HG02981 (cell line): ENCODE measurements at regions not wholly inside any gene's neighbourhood (a gene's known extent, or its start where the extent isn't known, plus 50 kb on each side); places are given as distances from the start of the nearest gene placed in this dataset.

Experiments used
- ATAC-seq: cut with Tn5 transposase; IDR thresholded peaks from one replicate; pipeline ENCODE4 v1.9.1; 2021; ENCODE audit warnings: mild to moderate bottlenecking, moderate library complexity; ENCODE audit not compliant: unreplicated experiment

- ATAC-seq: no peak
Observed at GRCh38 chr14:82270286-82270685, 736.6 kb upstream of the SEL1L start.

- ATAC-seq: no peak
Observed at GRCh38 chr14:82298811-82299210, 765.2 kb upstream of the SEL1L start.

DNA sequence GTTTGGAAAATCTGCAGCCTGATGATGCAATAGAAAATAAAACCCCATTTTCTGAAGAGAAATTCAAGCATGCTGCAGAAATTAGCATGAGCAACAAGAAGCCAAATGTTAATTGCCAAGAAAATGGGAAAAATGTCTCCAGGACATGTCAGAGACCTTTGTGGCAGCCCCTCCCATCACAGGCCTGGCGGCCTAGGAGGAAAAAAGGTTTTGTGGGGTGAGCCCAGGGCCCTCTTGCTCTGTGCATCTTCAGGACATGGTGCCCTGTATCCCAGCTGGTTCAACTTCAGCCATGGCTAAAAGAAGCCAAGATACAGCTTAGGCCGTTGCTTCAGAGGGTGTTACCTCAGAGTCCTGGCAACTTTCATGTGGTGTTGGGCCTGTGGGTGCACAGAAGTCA lies 775.5 kb upstream of the SEL1L start:
- no peak for ATAC-seq

DNA sequence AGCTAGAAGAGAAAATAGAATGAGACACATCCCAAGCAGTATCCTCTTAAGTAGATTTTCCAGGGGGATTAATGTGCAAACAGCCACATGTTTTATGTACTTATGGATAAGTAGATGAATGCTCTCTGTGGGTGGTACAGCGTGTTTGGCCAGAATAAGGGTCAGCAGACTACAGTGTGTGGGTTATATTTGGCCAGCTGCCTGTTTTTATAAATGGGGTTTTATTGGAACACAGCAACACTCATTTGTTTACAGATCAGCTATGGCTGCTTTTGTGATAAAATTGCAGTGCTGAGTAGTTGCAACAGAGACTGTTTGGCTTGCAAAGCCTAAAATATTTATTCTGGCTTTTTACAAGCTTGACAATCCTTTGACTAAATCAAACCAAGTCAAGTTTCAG lies 780.2 kb upstream of the SEL1L start:
- no peak for ATAC-seq

GRCh38 chr14:82328442-82328841 lies 794.8 kb upstream of the SEL1L start:
- ATAC-seq: no peak

DNA sequence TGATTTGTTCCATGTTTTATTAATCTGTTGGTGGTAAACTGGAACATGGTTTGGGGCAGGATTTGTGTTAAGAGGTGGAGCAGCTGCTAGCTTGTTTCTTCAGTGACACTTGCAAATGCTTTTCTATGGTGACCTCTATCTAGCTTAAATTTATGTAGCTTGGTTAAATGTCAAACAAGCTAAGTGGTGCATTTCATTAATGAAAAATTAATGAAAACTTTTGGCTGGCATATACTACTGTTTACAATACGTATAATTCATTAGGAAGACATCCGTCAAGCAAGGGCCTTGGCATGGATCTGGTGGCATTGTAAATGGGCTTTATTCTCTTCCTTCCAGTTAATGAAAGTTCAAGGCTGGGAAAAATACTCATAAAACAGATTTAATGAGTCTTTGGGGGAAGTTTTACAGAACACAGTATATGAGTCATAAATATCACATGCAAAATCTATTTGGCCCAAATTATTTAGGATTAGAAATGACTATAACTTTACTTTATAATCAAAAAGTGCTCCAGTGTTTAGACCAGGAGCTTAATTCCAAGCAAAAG lies 807.7 kb upstream of the SEL1L start:
- no peak for ATAC-seq

DNA sequence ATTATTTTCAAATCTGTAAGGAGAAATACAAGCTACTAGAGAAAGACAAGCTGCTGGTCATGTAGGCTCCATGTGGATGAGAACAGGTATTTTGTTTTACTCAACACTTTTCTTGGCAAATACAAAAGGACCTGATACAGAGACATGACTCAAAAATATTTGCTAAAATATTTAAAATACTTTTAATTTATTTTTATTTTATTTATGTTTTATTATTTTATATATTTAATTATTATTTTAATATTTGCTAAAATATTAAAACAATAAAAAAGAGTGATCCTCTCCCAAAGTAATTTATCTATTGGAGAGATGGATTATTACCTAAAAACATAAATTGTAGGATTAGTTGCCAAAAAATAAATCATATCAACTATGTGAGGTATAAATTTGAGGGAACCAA lies 808.9 kb upstream of the SEL1L start:
- ATAC-seq: no peak

DNA sequence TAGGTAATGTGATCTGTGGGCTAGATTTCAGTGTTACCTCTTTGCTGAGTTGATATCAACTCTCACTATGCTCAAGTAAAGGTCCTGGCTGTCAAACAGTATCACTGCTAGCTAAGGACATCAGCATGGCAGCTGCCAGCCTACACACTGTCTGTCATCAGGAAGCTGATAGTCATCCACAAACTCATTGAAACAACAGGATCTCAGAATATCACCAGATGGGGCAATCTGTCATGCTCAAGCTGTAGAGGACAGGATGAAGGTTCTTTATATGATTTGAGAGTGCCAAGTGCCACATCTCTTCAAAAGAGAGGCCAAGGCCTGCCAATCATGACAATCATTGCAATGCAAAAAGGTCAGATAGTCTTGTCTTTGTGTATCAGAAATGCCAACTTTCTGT lies 811.5 kb upstream of the SEL1L start:
- ATAC-seq: no peak

DNA sequence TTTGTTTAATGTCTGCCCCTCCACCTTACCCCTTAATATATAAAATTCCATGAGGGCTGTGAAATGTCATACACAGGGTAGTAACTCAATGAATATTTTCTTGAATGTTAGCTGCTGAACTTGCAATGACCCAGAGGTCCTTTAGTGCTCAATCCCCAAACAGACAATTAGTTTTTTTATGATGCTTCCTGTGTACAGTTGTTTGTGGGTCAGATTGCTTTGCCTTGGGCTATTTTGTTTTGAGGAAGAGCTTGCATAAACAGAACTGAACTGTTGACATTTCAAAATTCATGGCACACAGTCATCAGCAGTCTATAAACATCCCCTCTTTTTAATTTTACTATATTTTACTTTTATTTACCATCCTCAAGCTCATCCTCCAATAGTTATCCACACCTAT lies 820.5 kb upstream of the SEL1L start:
- ATAC-seq: no peak

GRCh38 chr14:82359201-82359600 lies 825.5 kb upstream of the SEL1L start:
- ATAC-seq: no peak

DNA sequence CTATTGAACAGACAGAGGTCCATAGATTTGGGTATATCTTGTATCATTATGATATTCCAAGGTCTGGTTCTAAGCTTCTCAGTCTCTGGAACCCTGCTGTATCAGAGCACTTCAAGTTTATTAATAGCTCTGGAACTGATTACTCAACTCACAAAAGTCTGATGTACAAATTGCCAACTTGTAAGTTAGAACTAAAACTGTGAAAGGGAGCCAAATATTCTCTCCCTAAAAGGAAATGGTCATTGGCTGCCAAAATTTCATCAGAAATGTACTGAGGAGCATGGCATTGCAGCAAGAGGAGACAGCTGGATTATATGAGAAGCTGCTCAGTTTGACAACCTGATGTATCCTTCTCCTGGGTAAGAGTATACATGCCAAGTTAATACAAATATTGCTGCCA lies 828.8 kb upstream of the SEL1L start:
- ATAC-seq: no peak

GRCh38 chr14:82365471-82365870 lies 831.8 kb upstream of the SEL1L start:
- ATAC-seq: no peak

DNA sequence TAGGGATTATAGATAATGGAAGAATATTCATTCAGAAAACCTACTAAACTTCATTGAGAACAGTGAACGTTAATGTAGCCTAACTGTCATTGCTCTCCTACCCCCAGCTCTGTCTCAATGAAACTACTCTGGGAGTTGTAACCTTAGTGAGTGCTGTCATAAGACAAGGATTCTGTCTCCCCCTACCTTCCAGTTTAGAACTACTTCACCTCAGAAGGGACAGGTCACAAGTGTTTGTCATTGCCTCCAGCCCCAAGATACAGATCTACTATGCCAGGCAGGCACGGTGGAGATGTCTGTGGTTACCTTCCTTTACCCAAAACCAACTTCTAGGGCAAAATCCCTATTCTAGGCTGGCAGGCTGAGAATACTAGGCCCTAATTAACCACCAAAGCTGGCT lies 833.1 kb upstream of the SEL1L start:
- no peak for ATAC-seq

DNA sequence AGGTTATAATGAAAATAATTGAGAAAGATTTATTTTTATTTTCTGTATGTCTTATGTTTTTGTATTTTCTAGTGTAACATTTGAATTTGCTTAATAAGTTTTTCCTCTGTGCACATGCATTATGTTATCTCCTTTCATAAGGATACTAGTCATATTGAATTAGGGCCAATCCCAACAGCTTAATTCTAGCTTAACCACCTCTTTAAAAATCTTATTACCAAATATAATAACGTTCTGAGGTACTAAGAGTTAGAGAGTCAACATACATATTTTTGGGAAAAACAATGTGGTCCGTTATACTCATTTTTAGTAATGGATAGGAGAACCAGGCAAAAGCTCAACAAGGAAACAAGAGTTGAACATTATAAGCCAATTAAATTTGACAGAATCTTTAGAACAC lies 845.6 kb upstream of the SEL1L start:
- no peak for ATAC-seq

DNA sequence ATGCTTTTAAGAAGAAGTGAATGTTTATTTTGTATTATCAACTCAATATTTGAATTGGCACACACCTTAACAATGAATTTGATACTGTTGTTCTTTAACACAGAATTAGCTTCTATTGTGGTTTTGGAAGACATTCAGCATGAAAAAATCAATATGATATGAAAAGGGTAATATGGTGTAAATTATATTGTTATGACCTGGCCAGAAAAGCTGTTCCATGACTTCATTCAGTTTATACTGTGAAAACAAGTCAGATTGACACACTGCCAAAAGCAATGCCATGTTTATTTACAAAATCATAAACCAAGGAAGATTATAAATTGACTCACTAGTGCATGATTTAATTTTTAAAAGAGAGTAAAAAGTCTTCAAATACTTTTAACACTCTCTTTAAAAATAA lies 851.4 kb upstream of the SEL1L start:
- ATAC-seq: no peak

DNA sequence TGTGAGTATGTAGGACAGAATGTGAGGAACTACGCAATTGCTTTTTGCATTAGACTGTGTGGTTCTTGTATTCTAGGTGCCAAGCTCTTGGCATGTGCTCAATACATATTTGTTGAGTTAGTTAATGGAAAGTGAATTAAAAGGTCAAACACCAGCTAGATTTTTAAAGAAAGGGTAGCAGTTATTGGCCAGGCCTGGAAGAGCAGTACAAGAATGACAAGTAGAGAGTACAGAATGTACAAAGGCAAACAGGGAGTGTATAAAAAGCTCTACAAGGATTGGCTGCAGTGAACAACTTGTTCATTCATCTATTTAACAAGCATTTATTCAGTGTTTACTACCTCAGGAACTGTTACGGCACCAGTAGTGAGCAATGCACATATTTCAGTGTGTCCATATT lies 854.0 kb upstream of the SEL1L start:
- ATAC-seq: no peak

DNA sequence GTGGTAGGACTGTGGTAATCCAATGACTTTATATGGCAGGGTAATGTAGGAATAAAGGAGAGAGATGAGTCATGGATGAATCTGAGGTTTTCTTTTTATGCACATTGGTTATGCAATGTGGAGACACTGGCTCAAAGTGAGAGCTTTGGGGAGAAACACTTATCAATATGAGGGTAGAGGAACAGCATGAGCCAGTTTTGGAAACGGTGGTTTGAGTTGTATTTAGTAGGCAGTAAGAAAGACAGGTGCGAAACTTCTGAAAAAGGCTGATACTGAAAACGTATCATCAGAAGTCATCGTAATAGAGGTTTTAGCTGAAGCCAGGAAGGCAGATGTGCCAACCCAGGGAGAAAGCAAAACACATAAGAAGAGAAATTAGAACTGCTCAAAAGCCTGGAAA lies 854.8 kb upstream of the SEL1L start:
- no peak for ATAC-seq

DNA sequence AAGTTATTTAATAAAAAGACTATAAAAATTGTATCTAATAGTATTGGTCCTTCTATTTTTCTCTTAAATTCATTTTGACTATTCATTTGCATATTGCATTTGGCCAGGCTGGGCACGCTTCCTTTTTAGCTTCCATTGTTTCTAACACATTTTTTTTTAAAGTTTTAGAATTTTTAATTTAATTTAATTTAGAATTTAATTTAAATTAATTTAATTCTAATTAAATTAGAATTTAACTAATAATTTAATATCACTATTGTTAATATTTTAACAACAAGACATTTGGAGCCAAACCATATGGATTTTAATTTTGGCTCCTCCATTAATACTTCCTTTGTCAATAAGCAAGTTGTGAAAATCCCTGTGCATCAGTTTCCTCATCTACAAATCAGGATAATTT lies 856.9 kb upstream of the SEL1L start:
- ATAC-seq: no peak

- ATAC-seq: no peak
Observed at GRCh38 chr14:82394916-82395315, 861.3 kb upstream of the SEL1L start.

DNA sequence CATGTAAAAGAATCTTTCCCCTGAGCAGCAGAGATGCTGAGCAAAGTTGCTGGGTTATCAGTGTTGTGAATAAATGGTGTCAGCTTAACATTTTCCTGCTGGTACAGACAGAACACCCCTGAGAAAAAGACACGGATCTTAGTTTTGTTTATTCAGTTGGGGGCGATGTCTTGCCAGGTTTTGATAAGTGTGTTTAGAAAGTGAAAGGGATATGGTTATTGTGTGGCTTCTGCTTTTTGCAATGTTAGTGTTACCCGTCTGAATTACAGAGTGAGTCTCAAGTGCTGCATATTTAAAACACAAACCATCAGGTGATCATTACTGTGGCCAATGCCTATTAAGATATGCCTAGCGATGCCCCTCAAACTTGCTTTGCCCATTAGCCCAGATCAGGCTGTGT lies 864.6 kb upstream of the SEL1L start:
- ATAC-seq: no peak

DNA sequence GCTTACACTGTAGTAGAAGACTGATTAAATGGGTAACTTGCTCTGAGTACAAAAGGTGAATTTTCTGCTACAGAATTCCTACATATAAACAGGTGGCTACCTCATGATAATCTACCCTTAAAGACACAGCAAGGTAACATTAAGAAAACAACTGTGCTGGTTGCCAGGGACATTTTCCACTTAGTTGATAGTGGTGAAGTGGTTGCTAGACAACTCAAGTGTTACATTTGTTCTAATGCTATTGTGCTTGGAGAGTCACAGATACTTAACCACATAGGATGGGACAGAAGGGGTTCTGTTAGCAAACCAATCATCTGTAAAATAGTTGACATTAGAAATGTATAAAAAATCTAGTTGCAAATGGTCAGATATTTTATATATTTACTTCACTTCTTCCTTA lies 870.3 kb upstream of the SEL1L start:
- no peak for ATAC-seq

- ATAC-seq: no peak
Observed at GRCh38 chr14:82410064-82410463, 876.4 kb upstream of the SEL1L start.

GRCh38 chr14:82411298-82411697 lies 877.6 kb upstream of the SEL1L start:
- no peak for ATAC-seq

DNA sequence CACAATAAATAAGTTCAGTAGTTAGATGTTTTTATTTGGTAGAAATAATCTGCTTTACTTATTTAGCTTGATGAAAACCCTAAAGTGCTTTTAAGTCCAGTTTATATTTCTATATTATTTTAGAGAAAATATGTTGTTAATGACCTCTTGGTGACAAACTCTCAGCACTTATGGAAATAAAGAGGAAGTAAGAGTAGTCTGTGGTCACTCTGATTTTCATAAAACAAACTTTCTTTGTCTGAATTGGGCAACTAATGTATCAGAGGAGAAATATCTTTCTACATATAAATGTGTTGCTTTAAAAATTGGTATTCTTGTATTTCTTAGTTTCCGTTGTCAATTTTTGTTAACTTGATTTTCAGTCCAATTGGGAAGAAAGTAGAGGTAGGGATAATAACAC lies 878.9 kb upstream of the SEL1L start:
- ATAC-seq: no peak
